ENCODE measurements at regions not wholly inside any gene's neighbourhood (a gene's known extent, or its start where the extent isn't known, plus 50 kb on each side); places are given as distances from the start of the nearest gene placed in this dataset.

- intact Hi-C loops (cut with micrococcal nuclease) = no loop called here
Observed at GRCh38 chr2:17306706-17307105, 211.5 kb downstream of the RAD51AP2 start.

GRCh38 chr2:17306219-17306618, 212.0 kb downstream of the RAD51AP2 start:
- intact Hi-C loops (cut with micrococcal nuclease) = no loop called here

GRCh38 chr2:17303521-17303920, 214.7 kb downstream of the RAD51AP2 start:
- intact Hi-C loops (cut with micrococcal nuclease) = no loop called here

- intact Hi-C loops (cut with micrococcal nuclease) = no loop called here
Observed at GRCh38 chr2:17303054-17303453, 215.2 kb downstream of the RAD51AP2 start.

- intact Hi-C loops (cut with micrococcal nuclease) = no loop called here
Observed at GRCh38 chr2:17302281-17302680, 216.0 kb downstream of the RAD51AP2 start.

GRCh38 chr2:17301437-17301836, 216.8 kb downstream of the RAD51AP2 start:
- intact Hi-C loops (cut with micrococcal nuclease) = no loop called here

GRCh38 chr2:17299891-17300540, 218.2 kb downstream of the RAD51AP2 start:
- intact Hi-C loops (cut with micrococcal nuclease) = no loop called here

GRCh38 chr2:17298453-17298852, 219.8 kb downstream of the RAD51AP2 start:
- intact Hi-C loops (cut with micrococcal nuclease) = no loop called here

- intact Hi-C loops (cut with micrococcal nuclease) = no loop called here
Observed at GRCh38 chr2:17296686-17297085, 221.6 kb downstream of the RAD51AP2 start.

- intact Hi-C loops (cut with micrococcal nuclease) = no loop called here
Observed at GRCh38 chr2:17289669-17290068, 228.6 kb downstream of the RAD51AP2 start.

GRCh38 chr2:17287183-17287582, 231.1 kb downstream of the RAD51AP2 start:
- intact Hi-C loops (cut with micrococcal nuclease) = no loop called here

GRCh38 chr2:17282826-17283225, 235.4 kb downstream of the RAD51AP2 start:
- intact Hi-C loops (cut with micrococcal nuclease) = no loop called here

- intact Hi-C loops (cut with micrococcal nuclease) = no loop called here
Observed at GRCh38 chr2:17282245-17282644, 236.0 kb downstream of the RAD51AP2 start.

GRCh38 chr2:17276220-17276619, 242.0 kb downstream of the RAD51AP2 start:
- intact Hi-C loops (cut with micrococcal nuclease) = no loop called here

- intact Hi-C loops (cut with micrococcal nuclease) = no loop called here
Observed at GRCh38 chr2:17272652-17273525, 245.4 kb downstream of the RAD51AP2 start.

GRCh38 chr2:17272170-17272569, 246.1 kb downstream of the RAD51AP2 start:
- intact Hi-C loops (cut with micrococcal nuclease) = no loop called here

- intact Hi-C loops (cut with micrococcal nuclease) = no loop called here
Observed at GRCh38 chr2:17271416-17271815, 246.8 kb downstream of the RAD51AP2 start.

GRCh38 chr2:17270894-17271293, 247.3 kb downstream of the RAD51AP2 start:
- intact Hi-C loops (cut with micrococcal nuclease) = no loop called here

- intact Hi-C loops (cut with micrococcal nuclease) = no loop called here
Observed at GRCh38 chr2:17263570-17263968, 254.7 kb downstream of the RAD51AP2 start.

GRCh38 chr2:17262854-17263569, 255.2 kb downstream of the RAD51AP2 start:
- intact Hi-C loops (cut with micrococcal nuclease) = no loop called here

- intact Hi-C loops (cut with micrococcal nuclease) = no loop called here
Observed at GRCh38 chr2:17259613-17260012, 258.6 kb downstream of the RAD51AP2 start.

GRCh38 chr2:17258861-17259260, 259.4 kb downstream of the RAD51AP2 start:
- intact Hi-C loops (cut with micrococcal nuclease) = no loop called here
